ENCODE measurements at regions not wholly inside any gene's neighbourhood (a gene's known extent, or its start where the extent isn't known, plus 50 kb on each side); places are given as distances from the start of the nearest gene placed in this dataset.

GRCh38 chr5:117736698-117737097, 1162.1 kb upstream of the SEMA6A start:
- TF ChIP-seq FOXA1 (IDR thresholded peaks at IDR 0.05), result no peak
- no peak for TF ChIP-seq ARNT (IDR thresholded peaks at IDR 0.05)
- no peak for TF ChIP-seq FOXM1 (IDR thresholded peaks at IDR 0.05; ENCODE audit: borderline replicate concordance)
- TF ChIP-seq ZNF384 (IDR thresholded peaks at IDR 0.05), result no peak
- TF ChIP-seq HDGF (IDR thresholded peaks at IDR 0.05; ENCODE audit: borderline replicate concordance), result no peak

All from HEK293T (cell line).